Activated CD4-positive, alpha-beta T cell treated with anti-CD3 and anti-CD28 coated beads for 36 hours (primary cell): ENCODE measurements at regions not wholly inside any gene's neighbourhood (a gene's known extent, or its start where the extent isn't known, plus 50 kb on each side); places are given as distances from the start of the nearest gene placed in this dataset.
"Not testable (repeated sequence)": the region's sequence is repeated elsewhere in the genome, so short reads cannot be mapped to it uniquely, and the experiment has no call there.

Experiments
- ATAC-seq: fragments of 200-7000 bp; cut with Tn5 transposase; one replicate; pipeline ENCODE4 v1.10.0; 2021; ENCODE audit warnings: mild to moderate bottlenecking, moderate library complexity
- CTCF ChIA-PET: fragments of 350-600 bp; sonication (Branson Sonifier 250); formaldehyde crosslinking; loops from one replicate; lab custom pipeline; 2021; ENCODE audit warnings: antibody characterized with exemption; lab: Charles Lee
- POLR2A ChIA-PET: fragments of 350-600 bp; sonication (Branson Sonifier 250); formaldehyde crosslinking; loops from one replicate; lab custom pipeline; 2021; ENCODE audit warnings: antibody characterized with exemption, inconsistent platforms; lab: Charles Lee
- DNase-seq: peaks from one replicate; pipeline ENCODE4 v3.0.0-alpha.2; 2020
- H3K27ac Mint-ChIP-seq: one replicate; pipeline ENCODE4 v1.8.0; 2021; ENCODE audit warnings: mixed read lengths
- H3K27me3 Mint-ChIP-seq: one replicate; pipeline ENCODE4 v1.8.0; 2021; ENCODE audit warnings: mixed read lengths
- H3K36me3 Mint-ChIP-seq: one replicate; pipeline ENCODE4 v1.8.0; 2021; ENCODE audit warnings: low read depth, mixed read lengths
- H3K4me1 Mint-ChIP-seq: one replicate; pipeline ENCODE4 v1.8.0; 2021; ENCODE audit warnings: mixed read lengths
- H3K4me3 Mint-ChIP-seq: one replicate; pipeline ENCODE4 v1.8.0; 2021; ENCODE audit warnings: mild to moderate bottlenecking, moderate library complexity, mixed read lengths
- H3K9me3 Mint-ChIP-seq: one replicate; pipeline ENCODE4 v1.8.0; 2021; ENCODE audit warnings: low read depth, mixed read lengths
- intact Hi-C, 2 experiments: fragments of 100-400 bp; cut with DNase I in 1 of 2; cut with micrococcal nuclease in 1 of 2; formaldehyde crosslinking; loops; one replicate each; pipeline versions ENCODE4 v1.14.2 to v1.15.1; 2022 to 2024; cut with DNase I, micrococcal nuclease

- Mint-ChIP-seq H3K4me1 (no peaks in the 10 kb centered on the region), H3K9me3 (no peaks in the 10 kb centered on the region), H3K27ac (no peak overlapping the region), H3K4me3 (no peak overlapping the region), H3K36me3 (no peaks in the 10 kb centered on the region), H3K27me3 (peaks cover 11% of the 10 kb centered on the region)
- intact Hi-C loops = no loop called here
- ChIA-PET CTCF (interaction anchor here (0.6 to 7.4 kb wide), 14 partner anchors 9 to 650 kb away, joined by 3 to 91 read pairs (median 4); partner anchors contain the start of gene PTPN13), POLR2A (no interaction called here)
- no peak for DNase-seq
- no peak for ATAC-seq
Observed at GRCh38 chr4:86500527-86500926, 93.6 kb upstream of the PTPN13 start.

- no peak for DNase-seq
- POLR2A ChIA-PET = no interaction called here
- Mint-ChIP-seq H3K4me3 (no peak overlapping the region), H3K9me3 (no peaks in the 10 kb centered on the region), H3K27me3 (peaks cover 11% of the 10 kb centered on the region), H3K27ac (no peak overlapping the region), H3K4me1 (no peaks in the 10 kb centered on the region), H3K36me3 (no peaks in the 10 kb centered on the region)
- ATAC-seq = no peak
- CTCF ChIA-PET = interaction anchor here (0.6 kb wide), 2 partner anchors 11 to 377 kb away, joined by 3 read pairs; no protein-coding TSS in a partner anchor
- intact Hi-C loops = no loop called here
Observed at GRCh38 chr4:86502081-86502480, 92.0 kb upstream of the PTPN13 start.

- ATAC-seq (no peak), DNase-seq (no peak)
- Mint-ChIP-seq H3K4me1 (no peaks in the 10 kb centered on the region), H3K27ac (no peak overlapping the region), H3K4me3 (no peak overlapping the region), H3K27me3 (peaks cover 11% of the 10 kb centered on the region), H3K9me3 (no peaks in the 10 kb centered on the region), H3K36me3 (no peaks in the 10 kb centered on the region)
- intact Hi-C loops = no loop called here
- POLR2A ChIA-PET = no interaction called here
- CTCF ChIA-PET = interaction anchor here (0.9 to 12.1 kb wide), 4 partner anchors 9 to 17 kb away, joined by 3 to 91 read pairs (median 7); no protein-coding TSS in a partner anchor
Observed at GRCh38 chr4:86506591-86506990, 87.5 kb upstream of the PTPN13 start.

GRCh38 chr4:86508436-86508835, 85.7 kb upstream of the PTPN13 start:
- no peaks in the 10 kb centered on the region for H3K9me3 Mint-ChIP-seq
- no peaks in the 10 kb centered on the region for H3K4me1 Mint-ChIP-seq
- no peaks in the 10 kb centered on the region for H3K36me3 Mint-ChIP-seq
- no peak overlapping the region for H3K4me3 Mint-ChIP-seq
- DNase-seq (no peak), ATAC-seq (no peak)
- peaks cover 5% of the 10 kb centered on the region for H3K27me3 Mint-ChIP-seq
- intact Hi-C loops = no loop called here
- POLR2A ChIA-PET = no interaction called here
- CTCF ChIA-PET = interaction anchor here (12.1 kb wide), 1 partner anchor 11 kb away, joined by 91 read pairs; no protein-coding TSS in a partner anchor
- H3K27ac Mint-ChIP-seq = no peak overlapping the region

GRCh38 chr4:86511590-86511989, 82.5 kb upstream of the PTPN13 start:
- ChIA-PET CTCF (interaction anchor here (12.1 kb wide), 1 partner anchor 14 kb away, joined by 91 read pairs; no protein-coding TSS in a partner anchor), POLR2A (no interaction called here)
- intact Hi-C loops = no loop called here
- Mint-ChIP-seq H3K27ac (no peak overlapping the region), H3K4me3 (no peak overlapping the region), H3K36me3 (no peaks in the 10 kb centered on the region), H3K9me3 (no peaks in the 10 kb centered on the region), H3K27me3 (no peaks in the 10 kb centered on the region), H3K4me1 (no peaks in the 10 kb centered on the region)
- DNase-seq = no peak
- no peak for ATAC-seq

GRCh38 chr4:86512631-86513030, 81.5 kb upstream of the PTPN13 start:
- Mint-ChIP-seq H3K4me3 (no peak overlapping the region), H3K4me1 (no peaks in the 10 kb centered on the region), H3K27me3 (no peaks in the 10 kb centered on the region), H3K9me3 (no peaks in the 10 kb centered on the region), H3K27ac (no peak overlapping the region), H3K36me3 (no peaks in the 10 kb centered on the region)
- intact Hi-C loops = no loop called here
- ATAC-seq (no peak), DNase-seq (no peak)
- CTCF ChIA-PET = interaction anchor here (0.8 to 12.1 kb wide), 2 partner anchors 11 to 15 kb away, joined by 3 to 91 read pairs; no protein-coding TSS in a partner anchor
- POLR2A ChIA-PET = no interaction called here

GRCh38 chr4:86515963-86516362, 78.2 kb upstream of the PTPN13 start:
- CTCF ChIA-PET = interaction anchor here (12.1 kb wide), 1 partner anchor 18 kb away, joined by 91 read pairs; no protein-coding TSS in a partner anchor
- POLR2A ChIA-PET, H3K4me3 Mint-ChIP-seq: not testable (repeated sequence)

GRCh38 chr4:86521373-86521969, 72.6 kb upstream of the PTPN13 start:
- no peak for ATAC-seq
- no peak overlapping the region for H3K4me3 Mint-ChIP-seq
- ChIA-PET POLR2A (no interaction called here), CTCF (interaction anchor here (1.1 to 4.5 kb wide), 5 partner anchors 10 to 27 kb away, joined by 3 to 26 read pairs (median 6); no protein-coding TSS in a partner anchor)
- no peak for DNase-seq
- H3K27ac Mint-ChIP-seq = no peak overlapping the region
- no peaks in the 10 kb centered on the region for H3K4me1 Mint-ChIP-seq
- intact Hi-C loops = no loop called here
- H3K9me3 Mint-ChIP-seq = peaks cover 8% of the 10 kb centered on the region
- peaks cover 14% of the 10 kb centered on the region for H3K27me3 Mint-ChIP-seq
- H3K36me3 Mint-ChIP-seq = no peaks in the 10 kb centered on the region

More at GRCh38 chr4:86515963-86516362, 78.2 kb upstream of the PTPN13 start:
- DNase-seq, ATAC-seq, H3K27ac Mint-ChIP-seq, H3K9me3 Mint-ChIP-seq, H3K36me3 Mint-ChIP-seq, intact Hi-C loops, H3K4me1 Mint-ChIP-seq, H3K27me3 Mint-ChIP-seq: not testable (repeated sequence)

GRCh38 chr4:86522349-86522748, 71.8 kb upstream of the PTPN13 start:
- no peak for ATAC-seq

GRCh38 chr4:86523333-86523732, 70.8 kb upstream of the PTPN13 start:
- no peak for DNase-seq
- no peak overlapping the region for H3K4me3 Mint-ChIP-seq
- CTCF ChIA-PET = interaction anchor here (4.5 kb wide), 1 partner anchor 24 kb away, joined by 26 read pairs; no protein-coding TSS in a partner anchor
- H3K27me3 Mint-ChIP-seq = peaks cover 15% of the 10 kb centered on the region
- H3K36me3 Mint-ChIP-seq = no peaks in the 10 kb centered on the region
- ATAC-seq = no peak
- intact Hi-C loops = no loop called here
- no peaks in the 10 kb centered on the region for H3K4me1 Mint-ChIP-seq
- no peak overlapping the region for H3K27ac Mint-ChIP-seq
- POLR2A ChIA-PET = no interaction called here
- peaks cover 8% of the 10 kb centered on the region for H3K9me3 Mint-ChIP-seq

More at GRCh38 chr4:86522349-86522748, 71.8 kb upstream of the PTPN13 start:
- Mint-ChIP-seq H3K4me3 (no peak overlapping the region), H3K4me1 (no peaks in the 10 kb centered on the region), H3K9me3 (peaks cover 8% of the 10 kb centered on the region), H3K27ac (no peak overlapping the region), H3K36me3 (no peaks in the 10 kb centered on the region), H3K27me3 (peaks cover 15% of the 10 kb centered on the region)
- POLR2A ChIA-PET = no interaction called here
- CTCF ChIA-PET = interaction anchor here (0.6 to 4.5 kb wide), 10 partner anchors 10 to 628 kb away, joined by 3 to 26 read pairs (median 4); partner anchors contain the start of gene C4orf36
- DNase-seq = no peak
- intact Hi-C loops = loop anchor here in 1 of 2 experiments (1.0 kb wide), 1 partner anchor 373 kb away; no protein-coding TSS in a partner anchor

GRCh38 chr4:86527713-86528112, 66.4 kb upstream of the PTPN13 start:
- CTCF ChIA-PET, ATAC-seq: not testable (repeated sequence)

GRCh38 chr4:86529436-86529835, 64.7 kb upstream of the PTPN13 start:
- intact Hi-C loops = no loop called here
- Mint-ChIP-seq H3K4me1 (no peaks in the 10 kb centered on the region), H3K27me3 (peaks cover 5% of the 10 kb centered on the region), H3K9me3 (no peaks in the 10 kb centered on the region), H3K4me3 (no peak overlapping the region), H3K36me3 (no peaks in the 10 kb centered on the region), H3K27ac (no peak overlapping the region)
- no peak for ATAC-seq
- DNase-seq = no peak
- ChIA-PET POLR2A (no interaction called here), CTCF (no interaction called here)

More at GRCh38 chr4:86527713-86528112, 66.4 kb upstream of the PTPN13 start:
- POLR2A ChIA-PET, DNase-seq, intact Hi-C loops, H3K36me3 Mint-ChIP-seq, H3K27ac Mint-ChIP-seq, H3K4me1 Mint-ChIP-seq, H3K9me3 Mint-ChIP-seq, H3K4me3 Mint-ChIP-seq: not testable (repeated sequence)
- peaks cover 11% of the 10 kb centered on the region for H3K27me3 Mint-ChIP-seq
